NT2/D1 (cell line): ENCODE measurements at regions not wholly inside any gene's neighbourhood (a gene's known extent, or its start where the extent isn't known, plus 50 kb on each side); places are given as distances from the start of the nearest gene placed in this dataset.

Source experiments
- SUZ12 ChIP-seq: IDR thresholded peaks from 2 replicates; pipeline ENCODE4 v1.6.1; 2011; ENCODE audit not compliant: insufficient read length, insufficient read depth; ENCODE audit errors: extremely low read depth
- YY1 ChIP-seq: IDR thresholded peaks from 2 replicates; pipeline ENCODE4 v1.6.1; 2011; ENCODE audit not compliant: insufficient read length, insufficient read depth
- ZNF274 ChIP-seq: IDR thresholded peaks from 2 replicates; pipeline ENCODE4 v1.6.1; 2011; ENCODE audit warnings: mild to moderate bottlenecking, low read depth, low read length

- TF ChIP-seq ZNF274 = no peak
- TF ChIP-seq YY1 = no peak
- TF ChIP-seq SUZ12 = no peak
These were observed 105.3 kb downstream of the ARRDC3 start for GRCh38 chr5:91277840-91278239.
